ENCODE measurements at regions not wholly inside any gene's neighbourhood (a gene's known extent, or its start where the extent isn't known, plus 50 kb on each side); places are given as distances from the start of the nearest gene placed in this dataset.

GRCh38 chr5:82346399-82347165, 68.4 kb upstream of the RPS23 start:
- peak in 6 of 58 donors; percentile 13 to 59 (median 41) for DNase-seq

- no peak for DNase-seq
Observed at GRCh38 chr5:82345108-82345507, 67.0 kb upstream of the RPS23 start.

- DNase-seq = no peak
Observed at GRCh38 chr5:82341325-82341724, 63.2 kb upstream of the RPS23 start.

- DNase-seq = no peak
Observed at GRCh38 chr5:82340799-82341198, 62.6 kb upstream of the RPS23 start.

GRCh38 chr5:82339792-82340191, 61.6 kb upstream of the RPS23 start:
- no peak for DNase-seq

GRCh38 chr5:82338771-82339373, 60.7 kb upstream of the RPS23 start:
- DNase-seq = no peak

GRCh38 chr5:82336959-82337351, 58.8 kb upstream of the RPS23 start:
- DNase-seq = no peak

- no peak for DNase-seq
Observed at GRCh38 chr5:82336226-82336958, 58.2 kb upstream of the RPS23 start.

GRCh38 chr5:82335806-82336205, 57.7 kb upstream of the RPS23 start:
- no peak for DNase-seq

GRCh38 chr5:82334856-82335255, 56.7 kb upstream of the RPS23 start:
- no peak for DNase-seq

- no peak for DNase-seq
Observed at GRCh38 chr5:82334085-82334692, 56.0 kb upstream of the RPS23 start.

GRCh38 chr5:82332886-82333615, 54.9 kb upstream of the RPS23 start:
- no peak for DNase-seq

GRCh38 chr5:82332064-82332855, 54.1 kb upstream of the RPS23 start:
- DNase-seq = no peak

- DNase-seq = no peak
Observed at GRCh38 chr5:82331557-82331956, 53.4 kb upstream of the RPS23 start.

- no peak for DNase-seq
Observed at GRCh38 chr5:82330530-82331270, 52.5 kb upstream of the RPS23 start.

GRCh38 chr5:82329393-82329792, 51.2 kb upstream of the RPS23 start:
- no peak for DNase-seq
